LNCAP (cell line): ENCODE measurements at regions not wholly inside any gene's neighbourhood (a gene's known extent, or its start where the extent isn't known, plus 50 kb on each side); places are given as distances from the start of the nearest gene placed in this dataset.

ENCODE experiments used
- TF ChIP-seq, protein P1 (sequence below): fragments of 450-650 bp; IDR thresholded peaks from 2 replicates; pipeline ENCODE4 v1.5.1; 2017; ENCODE audit warnings: mild to moderate bottlenecking

DNA sequence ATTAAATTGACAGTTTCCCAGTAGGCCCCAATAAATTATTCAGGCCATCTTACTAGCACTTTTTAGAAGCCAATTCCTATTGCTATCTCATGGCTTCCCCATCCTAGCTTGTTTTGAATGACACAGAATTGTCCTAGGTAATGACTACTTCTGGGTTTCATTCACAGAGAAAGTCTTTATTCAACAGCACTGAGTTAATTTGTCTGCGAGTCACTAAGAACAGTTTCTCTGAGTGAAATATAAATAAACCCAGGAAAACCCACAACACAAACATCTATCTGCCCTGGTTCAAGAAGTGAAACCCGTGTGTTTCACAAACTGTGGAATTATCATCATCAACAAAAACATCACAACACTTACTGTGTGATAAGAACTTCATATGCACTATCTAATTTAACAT, 1366.8 kb downstream of the EPHA7 start:
- TF ChIP-seq, protein P1, sequence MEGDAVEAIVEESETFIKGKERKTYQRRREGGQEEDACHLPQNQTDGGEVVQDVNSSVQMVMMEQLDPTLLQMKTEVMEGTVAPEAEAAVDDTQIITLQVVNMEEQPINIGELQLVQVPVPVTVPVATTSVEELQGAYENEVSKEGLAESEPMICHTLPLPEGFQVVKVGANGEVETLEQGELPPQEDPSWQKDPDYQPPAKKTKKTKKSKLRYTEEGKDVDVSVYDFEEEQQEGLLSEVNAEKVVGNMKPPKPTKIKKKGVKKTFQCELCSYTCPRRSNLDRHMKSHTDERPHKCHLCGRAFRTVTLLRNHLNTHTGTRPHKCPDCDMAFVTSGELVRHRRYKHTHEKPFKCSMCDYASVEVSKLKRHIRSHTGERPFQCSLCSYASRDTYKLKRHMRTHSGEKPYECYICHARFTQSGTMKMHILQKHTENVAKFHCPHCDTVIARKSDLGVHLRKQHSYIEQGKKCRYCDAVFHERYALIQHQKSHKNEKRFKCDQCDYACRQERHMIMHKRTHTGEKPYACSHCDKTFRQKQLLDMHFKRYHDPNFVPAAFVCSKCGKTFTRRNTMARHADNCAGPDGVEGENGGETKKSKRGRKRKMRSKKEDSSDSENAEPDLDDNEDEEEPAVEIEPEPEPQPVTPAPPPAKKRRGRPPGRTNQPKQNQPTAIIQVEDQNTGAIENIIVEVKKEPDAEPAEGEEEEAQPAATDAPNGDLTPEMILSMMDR, result no peak

DNA sequence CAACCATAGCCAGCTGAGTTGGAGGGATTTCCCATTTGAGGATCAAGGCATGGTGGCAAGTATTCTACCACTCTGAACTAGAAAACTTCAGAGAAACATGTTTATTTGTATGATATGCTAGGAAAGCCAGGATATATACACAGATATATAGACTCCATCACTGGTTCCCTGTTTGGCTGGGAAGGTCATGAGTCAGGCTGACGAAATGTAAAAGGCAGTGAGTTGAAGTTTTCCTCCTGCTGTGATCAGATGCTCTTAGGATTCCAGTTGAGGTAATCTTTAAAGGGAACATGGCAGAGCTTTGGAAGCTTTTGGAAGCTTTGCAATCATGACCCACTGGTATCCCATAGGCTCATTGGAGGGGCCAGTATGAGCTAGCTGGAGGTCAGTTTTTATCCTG, 1369.1 kb downstream of the EPHA7 start:
- TF ChIP-seq, protein P1, result no peak

DNA sequence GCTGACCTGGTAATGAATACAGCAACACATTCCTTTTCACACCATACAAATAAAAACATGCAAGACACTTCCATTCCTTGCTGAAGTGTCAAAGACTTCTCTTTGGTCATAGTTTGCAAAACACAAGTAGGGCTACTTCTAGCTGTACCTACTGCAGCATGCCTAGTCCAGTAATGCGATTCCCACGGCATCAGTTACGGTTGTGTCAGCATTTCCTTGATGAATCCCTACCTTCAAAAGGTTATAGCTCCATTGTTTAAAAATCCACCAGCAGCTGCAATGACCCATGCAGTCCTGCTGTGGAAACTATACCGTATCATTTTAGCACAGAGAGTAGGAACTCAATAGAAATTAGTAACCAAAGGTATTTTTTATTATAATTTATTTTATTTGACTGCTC, 1371.5 kb downstream of the EPHA7 start:
- TF ChIP-seq, protein P1, result no peak

DNA sequence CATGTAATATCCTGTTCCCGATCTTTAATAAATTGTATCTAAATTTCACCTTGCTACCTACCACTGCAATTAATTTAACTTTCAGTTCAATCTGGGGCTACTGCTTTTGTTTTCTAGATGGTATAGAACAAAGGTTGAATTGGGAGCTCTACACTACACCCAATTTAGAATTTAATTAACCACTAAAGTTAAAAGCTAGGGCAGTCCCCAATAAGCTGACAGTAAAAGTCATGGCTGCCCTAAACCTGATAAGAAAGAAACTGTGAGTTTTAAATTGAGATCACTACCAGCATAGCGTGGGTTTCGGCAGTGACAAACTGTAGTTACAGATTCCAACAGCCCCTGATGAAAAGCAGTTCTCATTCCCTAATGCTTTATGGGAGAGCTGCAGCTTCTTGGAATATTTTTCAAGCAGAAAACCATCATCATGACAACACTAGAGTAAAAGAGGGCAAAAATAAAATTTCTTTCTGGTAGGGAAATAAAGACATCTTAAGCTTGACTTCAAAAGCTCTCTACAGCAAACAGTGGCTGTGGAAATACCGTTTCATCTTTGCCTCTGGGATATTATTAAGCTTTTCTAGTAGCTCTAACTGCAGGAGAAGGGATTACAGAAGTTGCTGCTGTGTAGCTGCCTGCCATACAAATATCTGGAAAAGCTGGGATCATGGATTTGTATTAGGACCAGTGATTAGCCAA, 1372.1 kb downstream of the EPHA7 start:
- TF ChIP-seq, protein P1, result no peak

DNA sequence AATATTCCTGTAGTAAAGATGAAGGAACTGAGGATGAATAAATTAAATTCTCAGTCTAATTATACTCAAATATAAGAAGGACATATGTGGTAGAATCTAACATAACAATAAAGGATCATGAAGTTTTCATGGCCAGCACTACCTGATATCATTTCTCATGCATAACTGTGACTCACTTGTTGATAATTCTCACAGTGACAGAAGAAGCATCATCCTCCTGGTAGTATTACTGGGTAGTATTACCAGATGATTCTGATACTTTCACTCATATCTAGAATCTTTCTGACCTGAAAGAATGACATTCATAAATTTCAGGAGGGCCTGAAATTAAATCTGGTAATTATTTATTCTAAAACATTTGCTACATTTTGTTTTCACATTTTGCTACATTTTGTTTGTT, 1375.0 kb downstream of the EPHA7 start:
- TF ChIP-seq, protein P1, result no peak

DNA sequence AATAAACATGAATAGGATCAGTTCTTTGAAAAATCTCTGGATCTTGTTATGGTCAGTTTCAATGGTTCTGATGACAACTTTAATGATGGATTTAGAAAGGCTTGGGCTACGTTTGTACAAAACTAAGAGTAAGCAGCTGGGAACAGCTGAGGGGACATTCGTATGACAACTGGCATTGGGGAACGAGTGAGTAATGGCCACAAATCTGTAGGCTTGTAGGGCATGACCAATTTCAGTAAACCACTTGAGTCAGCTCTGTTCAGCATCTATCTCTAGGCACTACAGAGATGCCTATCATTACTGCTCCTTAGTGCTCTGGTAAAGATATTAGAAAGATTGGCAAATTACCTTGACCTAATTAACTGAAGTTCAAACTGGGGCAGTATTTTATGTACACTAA, 1375.6 kb downstream of the EPHA7 start:
- TF ChIP-seq, protein P1, result no peak

DNA sequence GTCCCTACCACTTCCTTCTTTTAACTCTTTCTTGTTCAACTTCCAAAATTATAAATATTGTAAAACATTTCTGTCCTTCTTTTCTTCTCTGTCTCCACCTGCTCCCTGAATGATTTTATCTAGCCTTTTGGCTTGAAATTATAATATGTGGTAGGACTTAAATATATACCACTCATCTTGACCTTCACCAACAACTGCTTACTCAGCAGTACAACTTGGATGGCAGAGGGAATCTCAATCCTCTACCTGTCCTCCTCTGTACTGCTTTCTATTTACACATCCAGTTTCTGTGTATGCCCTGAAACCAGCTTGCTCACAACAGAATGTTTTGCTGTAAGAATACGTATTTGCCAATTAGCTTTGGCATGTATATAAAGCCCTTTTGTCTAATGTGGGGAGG, 1392.5 kb downstream of the EPHA7 start:
- TF ChIP-seq, protein P1, result no peak

DNA sequence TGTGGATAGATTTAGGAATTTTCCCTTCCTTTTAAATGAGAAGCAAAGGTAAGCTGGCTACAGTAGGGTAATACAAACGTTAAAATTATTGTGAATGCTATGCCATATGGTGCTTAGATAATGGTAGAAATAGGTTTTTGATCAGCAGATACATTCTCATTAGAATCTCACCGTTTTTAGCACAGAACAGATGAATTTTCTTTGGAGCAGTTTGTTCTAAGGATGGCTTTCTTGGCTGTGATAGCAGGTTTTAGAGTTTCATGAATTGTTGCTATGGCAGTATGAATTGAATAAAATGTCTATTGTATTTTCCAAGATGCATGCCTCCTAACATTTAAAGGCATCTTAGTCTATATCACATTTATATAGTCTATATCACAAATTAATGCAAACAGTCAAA, 1394.5 kb downstream of the EPHA7 start:
- TF ChIP-seq, protein P1, result no peak
